CD4-positive, CD25-positive, alpha-beta regulatory T cell (primary cell): ENCODE measurements at regions not wholly inside any gene's neighbourhood (a gene's known extent, or its start where the extent isn't known, plus 50 kb on each side); places are given as distances from the start of the nearest gene placed in this dataset.

ENCODE experiments used
- ATAC-seq, 2 donors: fragments of 150-1000 bp; cut with Tn5 transposase; one replicate each; pipeline ENCODE4 v1.10.0; 2021; ENCODE audit warnings: low read depth in 2 of 2, moderate number of reproducible peaks in 2 of 2, moderate library complexity in 1 of 2
- DNase-seq, 3 donors: peaks; one replicate each; pipeline versions ENCODE4 v3.0.0 to v3.0.0-alpha.2; 2012 to 2022; ENCODE audit warnings: mixed read lengths in 1 of 3
- H3K27ac ChIP-seq: one replicate; pipeline ENCODE4 v1.7.0; 2013; ENCODE audit warnings: mild to moderate bottlenecking, low read length; ENCODE audit not compliant: insufficient read depth, poor library complexity, severe bottlenecking
- H3K27me3 ChIP-seq: one replicate; pipeline ENCODE4 v1.7.0; 2013; ENCODE audit warnings: low read length; ENCODE audit not compliant: control insufficient read depth, insufficient read depth
- H3K36me3 ChIP-seq: one replicate; pipeline ENCODE4 v1.7.0; 2013; ENCODE audit warnings: mild to moderate bottlenecking, low read length, moderate library complexity; ENCODE audit not compliant: control insufficient read depth, insufficient read depth
- H3K4me1 ChIP-seq: 2 replicates; pipeline ENCODE4 v1.7.0; 2013; ENCODE audit warnings: mild to moderate bottlenecking, low read length; ENCODE audit not compliant: insufficient read depth, control insufficient read depth, poor library complexity, severe bottlenecking
- H3K4me3 ChIP-seq: one replicate; pipeline ENCODE4 v1.7.0; 2013; ENCODE audit warnings: low read depth, mild to moderate bottlenecking, low read length, moderate library complexity
- H3K9me3 ChIP-seq, 2 experiments: 1 replicate in 1 of 2; 2 replicates in 1 of 2; pipeline ENCODE4 v1.7.0; 2013; ENCODE audit warnings: low read length in 2 of 2, mild to moderate bottlenecking in 1 of 2, moderate library complexity in 1 of 2; ENCODE audit not compliant: control insufficient read depth in 2 of 2
- H3K27ac Mint-ChIP-seq, 3 donors: one replicate each; pipeline ENCODE4 v1.8.0; 2020 to 2022; ENCODE audit warnings: mild to moderate bottlenecking in 3 of 3, mixed read lengths in 3 of 3, moderate library complexity in 2 of 3
- H3K27me3 Mint-ChIP-seq: one replicate; pipeline ENCODE4 v1.8.0; 2022; ENCODE audit warnings: mild to moderate bottlenecking, mixed read lengths
- H3K36me3 Mint-ChIP-seq: one replicate; pipeline ENCODE4 v1.8.0; 2020; ENCODE audit warnings: mixed read lengths
- H3K4me1 Mint-ChIP-seq, 4 donors: one replicate each; pipeline ENCODE4 v1.8.0; 2020 to 2022; ENCODE audit warnings: mixed read lengths in 4 of 4, mild to moderate bottlenecking in 1 of 4
- H3K4me3 Mint-ChIP-seq, 4 donors: one replicate each; pipeline ENCODE4 v1.8.0; 2020 to 2022; ENCODE audit warnings: mild to moderate bottlenecking in 4 of 4, mixed read lengths in 4 of 4, moderate library complexity in 3 of 4
- H3K9me3 Mint-ChIP-seq, 7 donors: one replicate each; pipeline ENCODE4 v1.8.0; 2020 to 2022; ENCODE audit warnings: mixed read lengths in 7 of 7, mild to moderate bottlenecking in 3 of 7, moderate library complexity in 2 of 7

DNA sequence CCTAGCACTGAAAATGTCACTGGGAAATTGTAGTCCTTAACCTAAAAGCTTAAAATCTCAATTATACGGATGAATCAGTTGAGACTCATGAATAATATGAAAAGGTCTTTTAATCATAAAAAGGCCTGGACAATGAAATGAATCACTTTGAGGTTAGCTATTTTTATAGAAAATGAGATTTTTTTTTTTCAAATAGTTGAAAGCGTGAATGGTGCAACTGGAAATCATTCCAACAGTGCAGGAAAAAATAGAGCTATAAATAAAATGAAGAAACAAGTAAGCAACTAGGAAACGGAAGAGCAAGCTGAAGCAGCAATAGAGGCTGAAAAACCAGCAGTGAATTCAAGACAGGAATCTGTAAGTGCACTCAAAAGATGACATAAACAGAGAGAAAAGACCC, 142.9 kb downstream of the BACH1 start:
- no peaks in the 10 kb centered on the region for H3K27me3 Mint-ChIP-seq
- DNase-seq (no peak), ATAC-seq (no peak)
- Histone ChIP-seq H3K9me3 (no peaks in the 10 kb centered on the region), H3K27ac (peak overlapping the region; percentile 34), H3K4me3 (peak overlapping the region; percentile 46), H3K36me3 (no peaks in the 10 kb centered on the region), H3K4me1 (no peaks in the 10 kb centered on the region), H3K27me3 (no peaks in the 10 kb centered on the region)
- peaks cover 0 to 2% (median 0%) of the 10 kb centered on the region in 7 donors for H3K9me3 Mint-ChIP-seq
- H3K4me1 Mint-ChIP-seq = peaks cover 29 to 59% (median 38%) of the 10 kb centered on the region in 4 donors
- H3K27ac Mint-ChIP-seq = peak overlapping the region in 2 of 3 donors; percentile 34 to 60
- peak overlapping the region in 3 of 4 donors; percentile 12 to 70 (median 45) for H3K4me3 Mint-ChIP-seq
- H3K36me3 Mint-ChIP-seq = peaks cover 7% of the 10 kb centered on the region

DNA sequence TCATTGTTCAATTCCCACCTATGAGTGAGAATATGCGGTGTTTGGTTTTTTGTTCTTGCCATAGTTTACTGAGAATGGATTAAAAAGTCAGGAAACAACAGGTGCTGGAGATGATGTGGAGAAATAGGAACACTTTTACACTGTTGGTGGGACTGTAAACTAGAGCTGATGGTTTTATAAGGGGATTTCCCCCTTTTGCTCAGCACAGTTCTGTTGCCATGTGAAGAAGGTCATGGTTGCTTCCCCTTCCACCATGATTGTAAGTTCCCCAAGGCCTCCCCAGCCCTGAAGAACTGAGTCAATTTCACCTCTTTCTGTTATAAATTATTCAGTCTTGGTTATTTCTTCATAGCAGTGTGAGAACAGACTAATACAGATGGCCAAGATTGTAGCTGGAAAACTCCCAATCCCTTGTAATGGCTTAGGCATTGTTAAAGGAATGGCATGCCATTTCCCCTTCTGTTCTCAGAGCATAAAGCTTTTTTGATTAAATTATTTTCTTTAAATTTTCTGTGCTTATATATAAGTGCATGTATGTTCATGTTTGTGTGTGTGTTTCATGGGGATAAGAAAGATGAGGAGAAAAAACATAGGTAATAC, 144.8 kb downstream of the BACH1 start:
- Mint-ChIP-seq H3K4me3 (no peak overlapping the region), H3K9me3 (peaks cover 0 to 2% (median 0%) of the 10 kb centered on the region in 7 donors), H3K27ac (no peak overlapping the region), H3K4me1 (peaks cover 22 to 48% (median 29%) of the 10 kb centered on the region in 4 donors), H3K36me3 (peaks cover 7% of the 10 kb centered on the region), H3K27me3 (no peaks in the 10 kb centered on the region)
- ATAC-seq (no peak), DNase-seq (no peak)
- Histone ChIP-seq H3K27me3 (no peaks in the 10 kb centered on the region), H3K36me3 (no peaks in the 10 kb centered on the region), H3K4me1 (no peaks in the 10 kb centered on the region), H3K9me3 (no peaks in the 10 kb centered on the region), H3K27ac (no peak overlapping the region), H3K4me3 (no peak overlapping the region)

DNA sequence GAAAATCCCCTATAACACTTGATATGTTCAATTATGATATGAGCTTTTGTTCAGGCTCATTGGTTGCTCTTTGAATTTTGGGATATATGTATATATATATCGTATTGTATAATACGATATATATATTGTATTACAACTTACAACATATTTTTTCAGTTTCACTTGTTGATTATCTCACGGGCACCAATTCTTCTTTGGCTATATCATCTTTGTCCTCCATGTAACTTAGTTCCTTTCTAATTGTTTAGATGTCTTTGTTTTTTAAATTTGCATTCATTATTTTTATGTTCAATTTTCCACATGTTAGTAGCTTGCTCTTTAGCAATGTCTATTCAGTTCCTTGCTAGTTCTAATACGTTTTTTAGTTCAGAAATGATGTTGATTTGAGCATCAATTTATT, 150.0 kb downstream of the BACH1 start:
- ATAC-seq (no peak), DNase-seq (no peak)
- Mint-ChIP-seq H3K27ac (peak overlapping the region; percentile 89 to 99 (median 90)), H3K9me3 (peaks cover 0 to 17% (median 7%) of the 10 kb centered on the region in 7 donors), H3K36me3 (peaks cover 14% of the 10 kb centered on the region), H3K27me3 (no peaks in the 10 kb centered on the region), H3K4me3 (peak overlapping the region in 3 of 4 donors; percentile 71 to 86 (median 80)), H3K4me1 (peaks cover 13 to 43% (median 30%) of the 10 kb centered on the region in 4 donors)
- no peaks in the 10 kb centered on the region for H3K36me3 ChIP-seq
- no peaks in the 10 kb centered on the region for H3K27me3 ChIP-seq
- H3K4me1 ChIP-seq = peaks cover 23% of the 10 kb centered on the region
- H3K9me3 ChIP-seq = no peaks in the 10 kb centered on the region
- H3K27ac ChIP-seq = peak overlapping the region; percentile 82
- peak overlapping the region; percentile 69 for H3K4me3 ChIP-seq

DNA sequence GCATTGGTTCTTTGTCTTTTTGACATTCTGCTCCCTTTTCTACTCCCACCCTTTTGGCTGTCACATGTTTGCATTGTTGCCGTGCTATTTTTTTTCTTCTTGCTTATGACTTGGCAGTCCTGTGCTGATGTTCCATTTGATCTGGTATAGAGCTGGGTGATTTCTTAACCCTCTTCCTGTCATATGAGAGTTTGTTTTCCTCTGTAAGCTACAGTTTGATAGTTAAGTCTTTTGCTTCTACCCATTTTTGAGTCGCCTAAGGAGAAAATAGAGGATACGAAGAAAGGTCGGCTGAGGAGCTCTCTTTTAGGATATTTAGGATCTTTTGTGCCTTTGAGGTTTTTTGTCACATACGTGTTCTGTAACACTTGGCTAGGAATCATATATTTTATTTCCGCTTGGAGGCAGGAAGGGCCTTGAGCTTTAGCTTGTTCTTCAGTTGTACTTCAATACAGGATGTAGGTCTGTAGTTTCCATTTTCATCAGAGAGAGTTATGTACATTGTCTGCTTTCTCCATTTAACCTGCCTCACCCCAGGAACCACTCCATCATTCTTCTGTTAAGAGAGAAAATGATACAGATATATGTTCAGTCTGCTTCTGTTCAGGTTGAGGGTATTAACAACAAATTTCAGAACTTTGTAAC, 150.7 kb downstream of the BACH1 start:
- Histone ChIP-seq H3K27ac (peak overlapping the region; percentile 82), H3K4me3 (peak overlapping the region; percentile 69), H3K4me1 (peaks cover 23% of the 10 kb centered on the region), H3K27me3 (no peaks in the 10 kb centered on the region), H3K36me3 (no peaks in the 10 kb centered on the region), H3K9me3 (no peaks in the 10 kb centered on the region)
- Mint-ChIP-seq H3K27me3 (no peaks in the 10 kb centered on the region), H3K4me1 (peaks cover 8 to 38% (median 28%) of the 10 kb centered on the region in 4 donors), H3K36me3 (peaks cover 14% of the 10 kb centered on the region), H3K27ac (peak overlapping the region; percentile 89 to 99 (median 90)), H3K4me3 (peak overlapping the region; percentile 0 to 86 (median 76)), H3K9me3 (peaks cover 0 to 17% (median 7%) of the 10 kb centered on the region in 7 donors)
- ATAC-seq (peak; percentile 90 to 91), DNase-seq (peak; percentile 39 to 86 (median 80))

DNA sequence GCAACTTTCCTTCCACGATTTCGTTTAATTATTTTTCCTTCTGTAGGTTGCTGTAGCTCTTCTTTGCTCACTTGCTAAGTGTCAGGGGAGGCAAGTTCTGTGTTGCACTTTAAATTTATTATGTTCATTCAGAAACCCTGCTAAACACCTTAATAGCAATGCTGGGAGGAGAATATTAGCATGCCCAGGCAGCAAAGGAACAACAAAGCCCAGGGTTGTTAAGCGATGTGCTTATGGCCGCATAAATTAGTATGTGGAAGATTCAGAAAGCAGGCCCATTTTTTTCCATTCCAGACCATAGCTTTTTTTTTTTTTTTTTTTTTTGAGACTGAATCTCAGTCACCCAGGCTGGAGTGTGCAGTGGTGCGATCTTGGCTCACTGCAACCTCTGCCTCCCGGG, 151.3 kb downstream of the BACH1 start:
- peak overlapping the region; percentile 89 to 99 (median 90) for H3K27ac Mint-ChIP-seq
- peak overlapping the region; percentile 69 for H3K4me3 ChIP-seq
- no peak for ATAC-seq

DNA sequence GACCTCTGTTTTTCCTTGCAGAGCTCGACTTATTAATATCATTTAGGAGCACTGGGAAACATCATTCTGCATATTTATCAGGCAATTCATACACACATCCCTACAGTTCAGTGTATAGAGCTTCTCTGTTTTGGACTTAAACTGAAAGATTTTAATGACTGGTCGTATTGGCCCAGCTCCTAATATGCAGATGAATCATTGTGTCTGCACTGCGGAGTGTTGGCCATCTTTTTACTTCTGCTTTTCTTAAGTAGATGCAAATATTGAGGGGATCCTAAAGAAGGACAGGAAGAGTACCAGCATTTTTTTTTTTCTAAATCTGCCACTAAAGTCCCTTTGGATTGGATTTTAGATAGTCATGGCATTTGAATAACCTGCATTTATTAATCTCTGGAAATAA, 154.8 kb downstream of the BACH1 start:
- Mint-ChIP-seq H3K9me3 (peaks cover 0 to 17% (median 5%) of the 10 kb centered on the region in 7 donors), H3K36me3 (peaks cover 32% of the 10 kb centered on the region), H3K4me3 (no peak overlapping the region), H3K4me1 (peaks cover 8 to 40% (median 28%) of the 10 kb centered on the region in 4 donors), H3K27ac (peak overlapping the region in 1 of 3 donors; percentile 86), H3K27me3 (no peaks in the 10 kb centered on the region)
- Histone ChIP-seq H3K36me3 (peaks cover 2% of the 10 kb centered on the region), H3K27ac (no peak overlapping the region), H3K27me3 (no peaks in the 10 kb centered on the region), H3K9me3 (no peaks in the 10 kb centered on the region), H3K4me1 (peaks cover 23% of the 10 kb centered on the region), H3K4me3 (no peak overlapping the region)
- DNase-seq = no peak
- no peak for ATAC-seq

More for the DNA sequence above, 151.3 kb downstream of the BACH1 start:
- Mint-ChIP-seq H3K4me1 (peaks cover 8 to 42% (median 31%) of the 10 kb centered on the region in 4 donors), H3K4me3 (peak overlapping the region in 3 of 4 donors; percentile 71 to 86 (median 80)), H3K36me3 (peaks cover 18% of the 10 kb centered on the region), H3K9me3 (peaks cover 0 to 17% (median 7%) of the 10 kb centered on the region in 7 donors), H3K27me3 (no peaks in the 10 kb centered on the region)
- H3K4me1 ChIP-seq = peaks cover 23% of the 10 kb centered on the region
- no peaks in the 10 kb centered on the region for H3K36me3 ChIP-seq
- no peaks in the 10 kb centered on the region for H3K9me3 ChIP-seq
- H3K27me3 ChIP-seq = no peaks in the 10 kb centered on the region
- H3K27ac ChIP-seq = peak overlapping the region; percentile 82
- DNase-seq = no peak

DNA sequence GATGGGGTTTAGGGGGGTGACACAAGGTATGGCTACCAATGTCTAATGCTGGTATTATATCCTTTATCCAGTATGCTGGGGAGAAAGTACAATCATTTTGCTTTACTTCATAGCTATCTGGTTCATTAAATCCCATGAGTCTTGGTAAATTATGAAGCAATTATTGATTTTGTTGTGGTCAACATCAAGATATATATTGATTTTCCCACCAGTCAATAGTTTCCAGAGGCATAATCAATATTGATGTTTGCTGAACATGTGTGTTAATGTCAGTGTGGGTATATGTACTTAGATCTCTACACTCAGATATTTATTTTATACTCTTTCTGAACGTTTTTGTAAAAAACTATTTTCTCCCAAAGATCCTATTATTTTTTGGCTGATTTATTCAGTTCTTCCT, 155.5 kb downstream of the BACH1 start:
- Mint-ChIP-seq H3K4me1 (peaks cover 5 to 34% (median 23%) of the 10 kb centered on the region in 4 donors), H3K36me3 (peaks cover 32% of the 10 kb centered on the region), H3K27me3 (no peaks in the 10 kb centered on the region), H3K4me3 (no peak overlapping the region), H3K27ac (peak overlapping the region; percentile 22 to 86 (median 50)), H3K9me3 (peaks cover 0 to 14% (median 1%) of the 10 kb centered on the region in 7 donors)
- Histone ChIP-seq H3K4me3 (no peak overlapping the region), H3K27ac (no peak overlapping the region), H3K36me3 (peaks cover 4% of the 10 kb centered on the region), H3K9me3 (no peaks in the 10 kb centered on the region), H3K4me1 (peaks cover 17% of the 10 kb centered on the region), H3K27me3 (no peaks in the 10 kb centered on the region)
- no peak for DNase-seq
- ATAC-seq = no peak
